Liver (tissue), 3 donors: ENCODE measurements at regions not wholly inside any gene's neighbourhood (a gene's known extent, or its start where the extent isn't known, plus 50 kb on each side); places are given as distances from the start of the nearest gene placed in this dataset.

Experiments
- CTCF ChIP-seq: fragments of 150-350 bp; IDR thresholded peaks from 2 replicates; pipeline ENCODE4 v1.5.1; 2017; ENCODE audit warnings: improper control_type of control experiment, low read depth, low read length; ENCODE audit not compliant: missing input control
- EGR1 ChIP-seq, 2 donors: IDR thresholded peaks; 2 replicates each; pipeline ENCODE4 v1.6.1; 2016 to 2018; ENCODE audit warnings: antibody characterized with exemption in 2 of 2, low read depth in 2 of 2
- FOXA1 ChIP-seq: IDR thresholded peaks from 2 replicates; pipeline ENCODE4 v1.6.1; 2016; ENCODE audit warnings: antibody characterized with exemption
- GABPA ChIP-seq, 2 donors: IDR thresholded peaks in 1 of 2; conservative IDR thresholded peaks in 1 of 2; 2 replicates each; pipeline ENCODE4 v1.6.1; 2016; ENCODE audit warnings: antibody characterized with exemption in 2 of 2, mild to moderate bottlenecking in 1 of 2, moderate library complexity in 1 of 2
- JUND ChIP-seq, 2 donors: IDR thresholded peaks; 2 replicates each; pipeline ENCODE4 v1.6.1; 2016; ENCODE audit warnings: antibody characterized with exemption in 2 of 2
- RAD21 ChIP-seq, 2 donors: IDR thresholded peaks; 2 replicates each; pipeline ENCODE4 v1.6.1; 2016; ENCODE audit warnings: antibody characterized with exemption in 2 of 2, mild to moderate bottlenecking in 2 of 2
- SP1 ChIP-seq: IDR thresholded peaks from 2 replicates; pipeline ENCODE4 v1.6.1; 2018; ENCODE audit warnings: antibody characterized with exemption, mild to moderate bottlenecking
- TAF1 ChIP-seq: conservative IDR thresholded peaks from 2 replicates; pipeline ENCODE4 v1.6.1; 2016; ENCODE audit warnings: antibody characterized with exemption, mild to moderate bottlenecking
- ZBTB33 ChIP-seq: IDR thresholded peaks from 2 replicates; pipeline ENCODE4 v1.6.1; 2016; ENCODE audit warnings: antibody characterized with exemption
- TF ChIP-seq, protein P1 (sequence below): IDR thresholded peaks from 2 replicates; pipeline ENCODE4 v1.6.1; 2016; ENCODE audit warnings: antibody characterized with exemption, mild to moderate bottlenecking
- TF ChIP-seq, protein P2 (sequence below): IDR thresholded peaks from 2 replicates; pipeline ENCODE4 v1.6.1; 2016; ENCODE audit warnings: antibody characterized with exemption
- donor health status: healthy.
- donor health status: healthy.

DNA sequence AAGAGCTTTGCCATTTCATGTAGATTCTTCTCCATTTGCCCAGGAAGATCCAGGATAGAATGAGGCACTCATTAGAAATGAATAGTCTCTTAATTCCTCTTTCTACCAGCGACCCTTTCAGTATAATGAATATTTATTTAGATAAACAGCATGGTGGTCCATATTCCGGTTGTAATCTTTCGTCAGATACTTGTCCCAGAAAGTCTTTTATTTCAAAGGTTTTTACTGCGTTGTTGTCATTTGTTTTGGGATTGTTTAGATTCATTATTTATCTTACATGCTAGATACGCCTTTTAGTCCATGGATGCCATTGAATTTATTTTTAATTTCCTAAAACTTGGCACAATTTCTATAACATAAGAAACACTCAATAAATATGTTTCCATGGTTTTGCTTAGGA lies 139.7 kb upstream of the FLRT2 start:
- no peak for TF ChIP-seq JUND (IDR thresholded peaks at IDR 0.05)
- TF ChIP-seq CTCF, result no peak
- no peak for TF ChIP-seq GABPA (IDR thresholded peaks at IDR 0.05 in 1 of 2, conservative IDR thresholded peaks at IDR 0.05 in 1 of 2)
- TF ChIP-seq ZBTB33, result no peak
- TF ChIP-seq, protein P1, sequence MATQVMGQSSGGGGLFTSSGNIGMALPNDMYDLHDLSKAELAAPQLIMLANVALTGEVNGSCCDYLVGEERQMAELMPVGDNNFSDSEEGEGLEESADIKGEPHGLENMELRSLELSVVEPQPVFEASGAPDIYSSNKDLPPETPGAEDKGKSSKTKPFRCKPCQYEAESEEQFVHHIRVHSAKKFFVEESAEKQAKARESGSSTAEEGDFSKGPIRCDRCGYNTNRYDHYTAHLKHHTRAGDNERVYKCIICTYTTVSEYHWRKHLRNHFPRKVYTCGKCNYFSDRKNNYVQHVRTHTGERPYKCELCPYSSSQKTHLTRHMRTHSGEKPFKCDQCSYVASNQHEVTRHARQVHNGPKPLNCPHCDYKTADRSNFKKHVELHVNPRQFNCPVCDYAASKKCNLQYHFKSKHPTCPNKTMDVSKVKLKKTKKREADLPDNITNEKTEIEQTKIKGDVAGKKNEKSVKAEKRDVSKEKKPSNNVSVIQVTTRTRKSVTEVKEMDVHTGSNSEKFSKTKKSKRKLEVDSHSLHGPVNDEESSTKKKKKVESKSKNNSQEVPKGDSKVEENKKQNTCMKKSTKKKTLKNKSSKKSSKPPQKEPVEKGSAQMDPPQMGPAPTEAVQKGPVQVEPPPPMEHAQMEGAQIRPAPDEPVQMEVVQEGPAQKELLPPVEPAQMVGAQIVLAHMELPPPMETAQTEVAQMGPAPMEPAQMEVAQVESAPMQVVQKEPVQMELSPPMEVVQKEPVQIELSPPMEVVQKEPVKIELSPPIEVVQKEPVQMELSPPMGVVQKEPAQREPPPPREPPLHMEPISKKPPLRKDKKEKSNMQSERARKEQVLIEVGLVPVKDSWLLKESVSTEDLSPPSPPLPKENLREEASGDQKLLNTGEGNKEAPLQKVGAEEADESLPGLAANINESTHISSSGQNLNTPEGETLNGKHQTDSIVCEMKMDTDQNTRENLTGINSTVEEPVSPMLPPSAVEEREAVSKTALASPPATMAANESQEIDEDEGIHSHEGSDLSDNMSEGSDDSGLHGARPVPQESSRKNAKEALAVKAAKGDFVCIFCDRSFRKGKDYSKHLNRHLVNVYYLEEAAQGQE, result no peak
- TF ChIP-seq RAD21 (IDR thresholded peaks at IDR 0.05), result no peak
- no peak for TF ChIP-seq FOXA1
- TF ChIP-seq EGR1 (IDR thresholded peaks at IDR 0.05; ENCODE audit: low read depth in 2 of 2), result no peak
- no peak for TF ChIP-seq SP1
- no peak for TF ChIP-seq TAF1
- TF ChIP-seq, protein P2, sequence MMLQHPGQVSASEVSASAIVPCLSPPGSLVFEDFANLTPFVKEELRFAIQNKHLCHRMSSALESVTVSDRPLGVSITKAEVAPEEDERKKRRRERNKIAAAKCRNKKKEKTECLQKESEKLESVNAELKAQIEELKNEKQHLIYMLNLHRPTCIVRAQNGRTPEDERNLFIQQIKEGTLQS, result no peak
